ENCODE measurements at regions not wholly inside any gene's neighbourhood (a gene's known extent, or its start where the extent isn't known, plus 50 kb on each side); places are given as distances from the start of the nearest gene placed in this dataset.
A peak's percentile ranks its signal among the peaks of the same experiment; 100 is the strongest.

- no peaks in the 10 kb centered on the region for H3K36me3 ChIP-seq (ENCODE audit: control insufficient read depth in 1 of 2, insufficient read depth in 2 of 2, low read length in 2 of 2)
- H3K4me1 ChIP-seq (ENCODE audit: control insufficient read depth in 1 of 2, insufficient read depth in 2 of 2, low read length in 2 of 2) = peaks cover 0 to 2% of the 10 kb centered on the region in 2 donors
- H3K27me3 ChIP-seq (ENCODE audit: control insufficient read depth in 1 of 2, insufficient read depth in 2 of 2, low read length in 2 of 2) = no peaks in the 10 kb centered on the region
- no peak overlapping the region for H3K4me3 ChIP-seq (ENCODE audit: low read depth in 1 of 2, low read length in 2 of 2)
- H3K9me3 ChIP-seq (ENCODE audit: control insufficient read depth in 1 of 2, low read length in 2 of 2) = no peaks in the 10 kb centered on the region
- no peak overlapping the region for H3K27ac ChIP-seq (ENCODE audit: low read depth, low read length)
- H3K9ac ChIP-seq (ENCODE audit: low read depth in 1 of 2, low read length in 2 of 2) = no peak overlapping the region
These were observed 275.0 kb upstream of the ATP2B1 start for GRCh38 chr12:89983622-89984021.

DNA sequence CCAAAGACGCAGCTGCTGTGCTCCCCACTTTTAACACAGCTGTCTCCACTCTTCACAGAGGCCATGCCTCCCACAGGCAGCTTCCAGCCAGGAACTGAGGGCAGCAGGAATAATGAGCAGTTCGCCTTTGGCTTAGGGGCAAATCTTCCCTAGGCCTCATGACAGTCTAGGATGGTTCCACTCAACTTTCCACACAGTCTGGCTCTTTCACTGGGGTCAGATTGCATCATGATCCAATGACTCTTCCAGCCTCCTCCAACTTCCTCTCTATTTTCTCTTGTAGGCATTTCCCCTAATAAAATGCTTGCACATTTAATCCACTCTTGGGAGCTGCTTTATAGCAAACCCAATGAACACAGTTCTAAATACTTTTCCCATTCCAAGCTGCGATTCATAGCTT lies 271.6 kb upstream of the ATP2B1 start:
- Histone ChIP-seq H3K27ac (ENCODE audit: low read depth, low read length) (no peak overlapping the region), H3K9me3 (ENCODE audit: control insufficient read depth in 1 of 2, low read length in 2 of 2) (no peaks in the 10 kb centered on the region), H3K36me3 (ENCODE audit: control insufficient read depth in 1 of 2, insufficient read depth in 2 of 2, low read length in 2 of 2) (no peaks in the 10 kb centered on the region), H3K4me3 (ENCODE audit: low read depth in 1 of 2, low read length in 2 of 2) (no peak overlapping the region), H3K27me3 (ENCODE audit: control insufficient read depth in 1 of 2, insufficient read depth in 2 of 2, low read length in 2 of 2) (no peaks in the 10 kb centered on the region), H3K9ac (ENCODE audit: low read depth in 1 of 2, low read length in 2 of 2) (no peak overlapping the region), H3K4me1 (ENCODE audit: control insufficient read depth in 1 of 2, insufficient read depth in 2 of 2, low read length in 2 of 2) (no peaks in the 10 kb centered on the region)

DNA sequence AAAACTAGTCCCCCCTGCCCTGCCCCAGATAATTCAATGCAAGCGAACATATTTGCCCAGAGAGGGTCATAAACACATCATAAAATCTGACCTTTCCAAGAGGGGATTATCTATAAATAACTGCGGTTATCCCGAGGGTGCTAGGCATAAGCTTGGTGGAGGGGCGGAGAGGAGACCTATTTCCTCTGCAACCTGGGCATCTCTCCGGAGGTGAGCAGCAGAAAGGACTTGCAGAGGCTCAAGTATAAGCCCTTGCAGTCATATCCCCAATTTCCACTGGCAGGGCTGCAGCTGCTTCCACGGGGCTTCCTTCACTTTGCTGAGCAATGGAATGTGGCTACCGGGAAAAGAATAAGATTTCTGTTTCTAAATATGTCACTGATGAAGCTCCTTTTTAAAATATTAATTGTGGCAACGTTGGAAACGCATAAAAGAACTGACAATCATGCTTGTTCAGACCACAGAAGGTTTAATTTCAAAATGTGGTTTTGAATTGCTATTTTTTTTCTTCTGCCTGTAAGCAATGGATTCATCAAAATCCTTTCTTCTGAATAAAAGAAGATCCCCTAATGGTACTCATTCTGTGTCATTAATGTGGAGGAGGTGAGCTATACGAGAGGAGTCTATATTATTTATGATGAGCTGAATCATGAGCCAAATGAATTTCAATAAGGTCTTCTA lies 268.9 kb upstream of the ATP2B1 start:
- H3K27ac ChIP-seq (ENCODE audit: low read depth, low read length) = no peak overlapping the region
- no peaks in the 10 kb centered on the region for H3K4me1 ChIP-seq (ENCODE audit: control insufficient read depth in 1 of 2, insufficient read depth in 2 of 2, low read length in 2 of 2)
- no peak overlapping the region for H3K4me3 ChIP-seq (ENCODE audit: low read depth in 1 of 2, low read length in 2 of 2)
- no peaks in the 10 kb centered on the region for H3K27me3 ChIP-seq (ENCODE audit: control insufficient read depth in 1 of 2, insufficient read depth in 2 of 2, low read length in 2 of 2)
- H3K9me3 ChIP-seq (ENCODE audit: control insufficient read depth in 1 of 2, low read length in 2 of 2) = no peaks in the 10 kb centered on the region
- H3K9ac ChIP-seq (ENCODE audit: low read depth in 1 of 2, low read length in 2 of 2) = no peak overlapping the region
- H3K36me3 ChIP-seq (ENCODE audit: control insufficient read depth in 1 of 2, insufficient read depth in 2 of 2, low read length in 2 of 2) = no peaks in the 10 kb centered on the region

GRCh38 chr12:89976866-89977265 lies 268.2 kb upstream of the ATP2B1 start:
- Histone ChIP-seq H3K4me3 (ENCODE audit: low read depth in 1 of 2, low read length in 2 of 2) (no peak overlapping the region), H3K9ac (ENCODE audit: low read depth in 1 of 2, low read length in 2 of 2) (no peak overlapping the region), H3K27ac (ENCODE audit: low read depth, low read length) (no peak overlapping the region), H3K4me1 (ENCODE audit: control insufficient read depth in 1 of 2, insufficient read depth in 2 of 2, low read length in 2 of 2) (peaks cover 1 to 3% of the 10 kb centered on the region in 2 donors), H3K36me3 (ENCODE audit: control insufficient read depth in 1 of 2, insufficient read depth in 2 of 2, low read length in 2 of 2) (no peaks in the 10 kb centered on the region), H3K9me3 (ENCODE audit: control insufficient read depth in 1 of 2, low read length in 2 of 2) (no peaks in the 10 kb centered on the region), H3K27me3 (ENCODE audit: control insufficient read depth in 1 of 2, insufficient read depth in 2 of 2, low read length in 2 of 2) (no peaks in the 10 kb centered on the region)

DNA sequence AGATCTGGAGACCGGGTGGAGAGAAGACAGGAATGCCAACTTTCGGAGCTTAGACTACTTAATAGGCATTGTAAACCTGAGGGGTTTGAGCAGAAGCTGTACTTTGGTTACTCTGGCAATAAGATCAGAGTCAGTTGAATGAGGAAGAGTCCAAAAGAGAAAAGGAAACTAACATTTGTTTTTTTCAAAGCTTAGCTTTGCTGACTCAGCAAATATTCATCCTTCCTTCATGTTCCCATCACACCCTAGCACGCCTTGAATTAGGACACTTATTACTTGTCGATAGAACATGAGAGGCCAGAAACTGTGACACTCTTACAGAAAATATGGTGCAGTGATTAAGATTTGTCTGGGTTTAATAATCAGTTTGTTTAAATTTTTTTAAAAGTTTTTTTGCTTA lies 266.9 kb upstream of the ATP2B1 start:
- Histone ChIP-seq H3K4me3 (ENCODE audit: low read depth in 1 of 2, low read length in 2 of 2) (no peak overlapping the region), H3K27me3 (ENCODE audit: control insufficient read depth in 1 of 2, insufficient read depth in 2 of 2, low read length in 2 of 2) (no peaks in the 10 kb centered on the region), H3K9ac (ENCODE audit: low read depth in 1 of 2, low read length in 2 of 2) (no peak overlapping the region), H3K9me3 (ENCODE audit: control insufficient read depth in 1 of 2, low read length in 2 of 2) (no peaks in the 10 kb centered on the region), H3K27ac (ENCODE audit: low read depth, low read length) (no peak overlapping the region), H3K36me3 (ENCODE audit: control insufficient read depth in 1 of 2, insufficient read depth in 2 of 2, low read length in 2 of 2) (no peaks in the 10 kb centered on the region), H3K4me1 (ENCODE audit: control insufficient read depth in 1 of 2, insufficient read depth in 2 of 2, low read length in 2 of 2) (peaks cover 6 to 8% of the 10 kb centered on the region in 2 donors)

GRCh38 chr12:89971880-89972279 lies 263.2 kb upstream of the ATP2B1 start:
- Histone ChIP-seq H3K27ac (ENCODE audit: low read depth, low read length) (no peak overlapping the region), H3K27me3 (ENCODE audit: control insufficient read depth in 1 of 2, insufficient read depth in 2 of 2, low read length in 2 of 2) (no peaks in the 10 kb centered on the region), H3K9me3 (ENCODE audit: control insufficient read depth in 1 of 2, low read length in 2 of 2) (no peaks in the 10 kb centered on the region), H3K9ac (ENCODE audit: low read depth in 1 of 2, low read length in 2 of 2) (no peak overlapping the region), H3K4me1 (ENCODE audit: control insufficient read depth in 1 of 2, insufficient read depth in 2 of 2, low read length in 2 of 2) (peaks cover 15 to 22% of the 10 kb centered on the region in 2 donors), H3K36me3 (ENCODE audit: control insufficient read depth in 1 of 2, insufficient read depth in 2 of 2, low read length in 2 of 2) (no peaks in the 10 kb centered on the region), H3K4me3 (ENCODE audit: low read depth in 1 of 2, low read length in 2 of 2) (no peak overlapping the region)

DNA sequence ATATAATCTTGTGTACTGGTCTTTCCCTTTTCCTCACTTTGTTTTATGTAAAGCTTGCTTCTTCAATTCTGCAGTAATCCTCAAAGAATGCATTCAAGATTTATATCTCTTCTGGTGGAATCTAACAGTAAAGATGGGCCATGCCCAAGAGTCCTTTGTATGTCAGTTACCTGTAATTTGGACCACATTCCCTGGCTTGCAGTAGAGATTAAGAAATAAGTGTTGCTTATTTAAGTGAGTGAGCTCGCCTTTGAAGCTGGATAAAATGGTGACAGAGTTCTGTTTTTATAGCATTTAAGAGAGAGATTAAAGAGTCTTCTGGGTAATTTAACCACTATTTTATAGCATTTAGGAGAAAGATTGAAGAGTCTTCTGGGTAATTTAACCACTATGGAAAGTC lies 262.1 kb upstream of the ATP2B1 start:
- H3K9ac ChIP-seq (ENCODE audit: low read depth in 1 of 2, low read length in 2 of 2) = no peak overlapping the region

DNA sequence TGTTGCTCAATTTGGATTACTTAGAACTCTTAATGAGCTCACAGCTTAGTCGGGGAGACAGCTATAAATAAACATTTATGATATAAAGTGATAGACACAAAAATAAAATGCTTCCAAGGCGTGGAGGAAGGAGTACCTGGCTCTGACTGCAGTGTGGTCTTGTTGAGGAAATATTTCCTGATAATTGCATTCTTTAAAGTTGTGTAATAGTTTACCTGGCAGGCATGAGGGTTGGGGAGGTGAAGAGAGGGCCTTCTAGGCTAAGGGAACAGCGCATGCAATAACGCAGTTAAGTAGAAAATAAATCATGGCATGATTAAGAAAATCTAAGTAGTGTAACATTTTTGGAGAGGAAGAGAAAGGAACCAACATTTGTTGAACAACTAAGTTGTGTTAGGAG lies 260.5 kb upstream of the ATP2B1 start:
- Histone ChIP-seq H3K4me1 (ENCODE audit: control insufficient read depth in 1 of 2, insufficient read depth in 2 of 2, low read length in 2 of 2) (peaks cover 16 to 32% of the 10 kb centered on the region in 2 donors), H3K9ac (ENCODE audit: low read depth in 1 of 2, low read length in 2 of 2) (no peak overlapping the region), H3K9me3 (ENCODE audit: control insufficient read depth in 1 of 2, low read length in 2 of 2) (no peaks in the 10 kb centered on the region), H3K4me3 (ENCODE audit: low read depth in 1 of 2, low read length in 2 of 2) (no peak overlapping the region), H3K27me3 (ENCODE audit: control insufficient read depth in 1 of 2, insufficient read depth in 2 of 2, low read length in 2 of 2) (no peaks in the 10 kb centered on the region), H3K36me3 (ENCODE audit: control insufficient read depth in 1 of 2, insufficient read depth in 2 of 2, low read length in 2 of 2) (no peaks in the 10 kb centered on the region), H3K27ac (ENCODE audit: low read depth, low read length) (no peak overlapping the region)

More for the DNA sequence above, 262.1 kb upstream of the ATP2B1 start:
- Histone ChIP-seq H3K9me3 (ENCODE audit: control insufficient read depth in 1 of 2, low read length in 2 of 2) (no peaks in the 10 kb centered on the region), H3K27ac (ENCODE audit: low read depth, low read length) (no peak overlapping the region), H3K36me3 (ENCODE audit: control insufficient read depth in 1 of 2, insufficient read depth in 2 of 2, low read length in 2 of 2) (no peaks in the 10 kb centered on the region), H3K4me3 (ENCODE audit: low read depth in 1 of 2, low read length in 2 of 2) (no peak overlapping the region), H3K4me1 (ENCODE audit: control insufficient read depth in 1 of 2, insufficient read depth in 2 of 2, low read length in 2 of 2) (peaks cover 16 to 32% of the 10 kb centered on the region in 2 donors), H3K27me3 (ENCODE audit: control insufficient read depth in 1 of 2, insufficient read depth in 2 of 2, low read length in 2 of 2) (no peaks in the 10 kb centered on the region)

DNA sequence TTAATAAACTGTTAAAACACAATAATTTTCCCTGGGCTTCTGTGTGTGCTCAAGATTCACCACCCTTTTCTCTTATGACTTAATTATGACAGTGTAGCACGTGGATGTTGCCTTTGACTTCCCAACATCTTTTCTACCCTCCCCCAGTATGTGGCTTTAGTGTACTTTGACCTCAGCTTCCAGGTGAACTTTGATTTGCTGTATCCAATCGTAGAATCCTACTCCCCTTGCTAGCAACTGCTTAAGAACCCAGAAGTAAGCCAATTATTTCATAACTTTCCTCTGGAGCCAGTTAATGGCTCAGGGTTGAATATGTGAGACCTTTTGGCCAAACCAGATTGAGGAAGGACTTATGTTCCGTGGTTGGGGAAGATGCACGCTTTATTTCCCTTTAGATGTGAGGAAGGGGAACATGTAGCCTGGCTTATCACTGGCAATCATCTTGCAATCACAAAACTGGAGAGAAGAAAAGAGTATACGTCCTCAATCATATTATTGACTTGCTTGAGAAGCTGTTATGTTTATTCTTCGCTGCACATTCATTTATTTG lies 259.6 kb upstream of the ATP2B1 start:
- no peaks in the 10 kb centered on the region for H3K36me3 ChIP-seq (ENCODE audit: control insufficient read depth in 1 of 2, insufficient read depth in 2 of 2, low read length in 2 of 2)
- no peaks in the 10 kb centered on the region for H3K27me3 ChIP-seq (ENCODE audit: control insufficient read depth in 1 of 2, insufficient read depth in 2 of 2, low read length in 2 of 2)
- H3K27ac ChIP-seq (ENCODE audit: low read depth, low read length) = no peak overlapping the region
- no peaks in the 10 kb centered on the region for H3K9me3 ChIP-seq (ENCODE audit: control insufficient read depth in 1 of 2, low read length in 2 of 2)
- no peak overlapping the region for H3K9ac ChIP-seq (ENCODE audit: low read depth in 1 of 2, low read length in 2 of 2)
- peaks cover 16 to 32% of the 10 kb centered on the region in 2 donors for H3K4me1 ChIP-seq (ENCODE audit: control insufficient read depth in 1 of 2, insufficient read depth in 2 of 2, low read length in 2 of 2)
- H3K4me3 ChIP-seq (ENCODE audit: low read depth in 1 of 2, low read length in 2 of 2) = peak overlapping the region; percentile 17 to 32

- Histone ChIP-seq H3K9me3 (ENCODE audit: control insufficient read depth in 1 of 2, low read length in 2 of 2) (no peaks in the 10 kb centered on the region), H3K27me3 (ENCODE audit: control insufficient read depth in 1 of 2, insufficient read depth in 2 of 2, low read length in 2 of 2) (no peaks in the 10 kb centered on the region), H3K36me3 (ENCODE audit: control insufficient read depth in 1 of 2, insufficient read depth in 2 of 2, low read length in 2 of 2) (no peaks in the 10 kb centered on the region), H3K4me3 (ENCODE audit: low read depth in 1 of 2, low read length in 2 of 2) (no peak overlapping the region), H3K4me1 (ENCODE audit: control insufficient read depth in 1 of 2, insufficient read depth in 2 of 2, low read length in 2 of 2) (peaks cover 13 to 30% of the 10 kb centered on the region in 2 donors), H3K27ac (ENCODE audit: low read depth, low read length) (no peak overlapping the region), H3K9ac (ENCODE audit: low read depth in 1 of 2, low read length in 2 of 2) (no peak overlapping the region)
These were observed 258.0 kb upstream of the ATP2B1 start for GRCh38 chr12:89966495-89967240.

Data from duodenal mucosa (tissue), 2 donors.